NCI-H446 (cell line): ENCODE measurements at regions not wholly inside any gene's neighbourhood (a gene's known extent, or its start where the extent isn't known, plus 50 kb on each side); places are given as distances from the start of the nearest gene placed in this dataset.
"Not testable (repeated sequence)": the region's sequence is repeated elsewhere in the genome, so short reads cannot be mapped to it uniquely, and the experiment has no call there.

Experiments
- DNase-seq, 2 experiments: peaks; one replicate each; lab custom pipeline; 2025; lab: John Stamatoyannopoulos, UW

DNA sequence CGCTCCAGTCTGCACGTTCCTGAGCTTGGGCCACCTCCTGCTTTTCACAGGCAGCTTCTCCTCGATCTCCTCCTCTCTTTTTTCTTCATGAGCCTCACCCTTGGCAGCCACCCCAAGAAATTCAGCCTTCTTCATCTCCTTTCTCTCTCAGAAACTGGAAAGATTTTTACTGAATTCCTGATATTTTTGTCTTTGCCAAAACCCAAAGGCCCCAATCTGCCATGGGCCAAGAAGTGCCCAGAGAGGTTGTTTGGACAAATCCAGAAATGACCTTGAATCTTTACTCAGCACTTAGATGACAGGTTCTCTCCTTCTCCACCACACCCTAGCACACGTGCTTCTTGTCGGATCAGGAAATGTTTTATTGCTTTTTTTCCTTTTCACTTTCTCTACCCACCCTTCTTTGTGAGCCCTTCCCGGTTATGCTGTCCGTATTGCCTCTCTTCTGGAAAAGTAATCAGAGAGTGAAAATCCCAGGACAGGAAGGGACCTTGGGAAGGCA lies 134.5 kb upstream of the TNP1 start:
- DNase-seq = no peak

GRCh38 chr2:216992056-216992675 lies 132.3 kb upstream of the TNP1 start:
- peak in 1 of 2 experiments; percentile 39 for DNase-seq

GRCh38 chr2:216991563-216991962 lies 131.7 kb upstream of the TNP1 start:
- peak in 1 of 2 experiments; percentile 26 for DNase-seq

GRCh38 chr2:216989340-216990129 lies 129.7 kb upstream of the TNP1 start:
- DNase-seq = no peak

DNA sequence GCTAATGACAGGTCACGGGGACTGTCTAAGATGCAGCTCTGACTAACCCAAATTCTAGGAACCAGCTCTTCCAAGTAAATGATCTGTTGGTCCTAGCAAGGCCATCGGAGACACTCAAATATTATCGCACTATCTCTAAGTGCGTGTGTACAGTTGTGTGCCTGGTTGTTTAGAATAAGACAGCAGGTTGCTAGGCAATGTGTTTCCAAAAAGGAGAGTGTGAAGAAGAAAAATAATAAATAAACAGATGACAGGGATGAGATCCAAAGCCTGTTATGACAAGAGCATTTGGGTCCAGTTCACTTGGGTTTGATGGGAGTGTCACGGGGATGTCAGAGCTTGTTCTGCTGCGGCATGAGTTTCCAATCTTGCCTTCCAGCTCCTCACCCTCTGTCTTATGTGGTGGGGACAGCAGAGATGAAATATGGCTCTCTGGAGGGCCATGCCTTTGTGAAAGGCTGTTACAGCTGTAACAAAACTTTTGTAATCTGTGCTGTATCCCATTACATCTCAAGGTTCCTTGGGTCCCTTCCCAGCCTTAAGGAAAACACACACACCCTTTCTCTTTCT lies 127.5 kb upstream of the TNP1 start:
- DNase-seq = no peak

GRCh38 chr2:216985658-216986141 lies 125.8 kb upstream of the TNP1 start:
- DNase-seq = no peak

DNA sequence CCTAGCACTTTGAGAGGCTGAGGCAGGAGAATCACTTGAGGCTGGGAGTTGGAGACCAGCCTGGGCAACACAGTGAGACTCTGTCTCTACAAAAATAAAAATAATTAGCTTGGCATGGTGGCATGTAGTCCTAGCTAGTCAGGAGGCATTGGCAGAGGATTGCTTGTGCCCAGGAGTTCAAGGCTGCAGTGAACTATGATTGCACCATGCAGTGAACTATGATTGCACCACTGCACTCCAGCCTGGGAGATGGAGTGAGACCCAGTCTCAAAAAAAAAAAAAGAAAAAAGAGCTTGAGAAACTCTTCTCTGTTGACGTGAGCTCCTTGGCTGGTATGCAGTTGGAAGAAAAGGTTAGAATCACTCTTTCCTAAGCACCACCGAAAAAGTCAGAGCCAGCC lies 125.1 kb upstream of the TNP1 start:
- DNase-seq = no peak

DNA sequence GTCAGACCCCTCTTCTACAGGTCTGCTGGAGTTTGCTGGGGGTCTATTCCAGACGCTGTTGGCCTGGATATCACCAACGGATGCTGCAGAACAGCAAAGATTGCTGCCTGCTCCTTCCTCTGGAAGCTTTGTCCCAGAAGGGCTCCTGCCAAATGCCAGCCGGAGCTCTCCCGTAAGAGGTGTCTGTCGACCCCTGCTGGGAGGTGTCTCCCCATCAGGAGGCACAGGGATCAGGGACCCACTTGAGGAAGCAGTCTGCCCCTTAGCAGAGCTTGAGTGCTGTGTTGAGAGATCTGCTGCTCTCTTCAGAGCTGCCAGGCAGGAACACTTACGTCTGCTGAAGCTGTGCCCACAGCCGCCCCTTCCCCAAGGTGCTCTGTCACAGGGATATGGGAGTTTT lies 122.1 kb upstream of the TNP1 start:
- not testable (repeated sequence) for DNase-seq

DNA sequence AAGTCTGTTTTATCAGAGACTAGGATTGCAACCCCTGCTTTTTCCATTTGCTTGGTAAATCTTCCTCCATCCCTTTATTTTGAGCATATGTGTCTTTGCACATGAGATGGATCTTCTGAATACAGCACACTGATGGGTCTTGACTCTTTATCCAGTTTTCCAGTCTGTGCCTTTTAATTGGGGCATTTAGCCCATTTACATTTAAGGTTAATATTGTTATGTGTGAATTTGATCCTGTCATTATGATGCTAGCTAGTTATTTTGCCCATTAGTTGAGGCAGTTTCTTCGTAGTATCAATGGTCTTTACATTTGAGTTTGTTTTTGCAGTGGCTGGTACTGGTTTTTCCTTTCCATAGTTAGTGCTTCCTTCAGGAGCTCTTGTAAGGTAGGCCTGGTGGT lies 120.6 kb upstream of the TNP1 start:
- not testable (repeated sequence) for DNase-seq

- DNase-seq = no peak
Measured at GRCh38 chr2:216974321-216975302, 114.7 kb upstream of the TNP1 start.

DNA sequence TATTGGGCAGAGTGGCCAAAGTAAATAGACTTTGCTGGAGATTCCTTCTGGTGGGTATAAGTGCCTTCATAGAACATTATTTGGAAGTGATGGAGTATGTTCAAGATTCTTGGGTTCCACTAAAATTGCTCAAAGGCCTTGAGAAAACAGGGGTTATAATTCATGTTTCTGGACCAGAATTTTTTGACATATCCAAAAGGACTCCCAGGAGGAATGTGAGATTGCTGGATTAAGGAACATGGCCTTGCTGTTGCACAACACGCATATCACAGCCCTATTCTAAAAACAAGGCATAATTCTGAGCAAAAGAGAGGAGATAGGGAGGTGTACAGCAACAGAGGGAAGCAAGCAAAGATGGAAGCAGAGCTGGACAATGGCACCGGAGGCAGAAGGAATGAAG lies 111.7 kb upstream of the TNP1 start:
- DNase-seq = no peak

DNA sequence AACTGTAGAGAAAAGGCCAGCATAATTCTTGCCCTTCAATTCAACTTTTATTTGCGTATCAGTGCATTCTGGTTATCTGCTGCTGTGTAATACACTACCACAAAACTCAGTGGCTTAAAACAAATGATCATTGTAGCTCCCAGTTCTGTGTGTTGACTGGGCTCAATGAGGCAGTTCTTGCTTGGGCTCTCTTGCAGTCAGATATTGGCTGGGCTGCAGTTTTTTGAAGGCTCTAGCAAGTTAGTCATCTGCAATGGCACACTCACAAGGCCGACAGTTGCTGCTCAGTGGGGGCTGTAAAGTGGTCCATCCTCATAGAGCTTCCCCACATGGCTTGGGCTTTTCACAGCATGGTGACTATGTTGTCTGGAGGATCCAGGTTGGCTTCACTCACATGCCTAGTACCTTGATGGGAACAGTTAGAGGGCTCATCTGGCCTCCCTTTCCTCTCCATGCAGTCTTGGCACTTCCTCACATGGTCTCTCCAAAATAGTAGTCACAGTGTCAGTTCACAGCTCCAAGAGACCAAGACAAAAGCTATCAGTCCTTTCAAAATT lies 110.6 kb upstream of the TNP1 start:
- DNase-seq = peak in 1 of 2 experiments; percentile 42

- peak in 1 of 2 experiments; percentile 25 for DNase-seq
Measured at GRCh38 chr2:216967889-216968288, 108.0 kb upstream of the TNP1 start.

DNA sequence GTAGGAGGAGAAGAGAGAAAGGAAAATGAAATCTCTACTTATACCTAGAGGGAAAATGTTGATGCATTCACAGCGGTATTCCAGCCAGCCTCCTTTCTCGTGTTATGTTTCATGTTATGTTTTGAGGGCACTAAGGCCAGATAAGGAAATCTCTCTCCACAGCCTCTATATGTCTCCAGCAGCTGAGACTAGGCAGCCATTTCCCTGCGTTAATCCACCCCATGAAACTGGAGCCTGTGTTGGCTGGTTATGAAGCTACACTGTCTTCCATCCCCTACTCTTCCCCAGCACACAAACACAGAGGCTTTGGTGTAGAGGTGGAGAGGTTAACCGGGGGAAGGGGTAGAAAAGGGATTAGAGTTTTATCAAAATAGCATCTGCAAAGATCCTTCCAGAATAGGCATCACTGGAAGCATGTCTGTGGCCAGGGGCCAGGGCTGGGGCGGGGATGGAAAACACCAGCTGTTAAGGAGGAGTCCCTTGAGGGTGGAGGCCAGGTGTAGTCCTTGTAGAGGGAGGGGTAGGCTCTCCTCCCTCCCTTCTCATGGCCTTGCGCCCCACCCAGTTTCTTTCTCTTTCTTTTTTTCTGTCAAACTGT lies 100.9 kb upstream of the TNP1 start:
- no peak for DNase-seq

DNA sequence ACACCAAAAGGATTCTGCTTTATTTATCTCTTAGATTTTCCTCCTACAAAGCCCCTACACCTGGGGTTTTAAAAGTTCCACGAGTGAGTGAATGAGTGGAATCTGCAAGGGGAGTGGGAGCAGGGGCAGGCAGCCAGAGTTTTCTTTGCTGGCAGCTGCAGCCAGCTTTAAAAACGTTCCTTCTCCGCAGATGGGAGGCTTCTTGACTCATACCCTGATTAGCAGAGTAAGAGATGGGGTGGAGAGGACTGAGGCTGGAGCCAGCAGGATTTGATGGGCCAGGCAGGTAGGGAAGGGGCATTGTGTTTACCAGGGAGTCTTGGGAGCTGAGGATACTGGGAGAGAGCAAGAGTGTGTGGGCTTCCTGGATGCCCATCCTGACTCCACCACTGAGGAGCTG lies 99.6 kb upstream of the TNP1 start:
- DNase-seq = no peak

GRCh38 chr2:216956820-216957493 lies 97.1 kb upstream of the TNP1 start:
- DNase-seq = no peak

DNA sequence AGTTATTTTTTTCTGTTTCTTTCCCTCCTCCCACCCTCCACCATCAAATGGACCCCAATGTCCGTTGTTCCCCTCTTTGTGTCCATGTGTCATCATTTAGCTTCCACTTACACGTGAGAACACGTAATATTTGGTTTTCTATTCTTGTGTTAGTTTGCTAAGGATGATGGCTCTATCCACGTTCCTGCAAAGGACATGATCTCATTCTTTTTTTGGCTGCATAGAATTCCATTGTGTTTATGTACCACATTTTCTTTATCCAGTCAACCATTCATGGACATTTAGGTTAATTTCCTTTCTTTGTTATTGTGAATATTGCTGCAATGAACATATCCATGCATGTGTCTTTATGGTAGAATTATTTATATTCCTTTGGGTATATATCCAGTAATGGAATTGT lies 91.3 kb upstream of the TNP1 start:
- no peak for DNase-seq

- DNase-seq = no peak
Measured at GRCh38 chr2:216950547-216950946, 90.7 kb upstream of the TNP1 start.

DNA sequence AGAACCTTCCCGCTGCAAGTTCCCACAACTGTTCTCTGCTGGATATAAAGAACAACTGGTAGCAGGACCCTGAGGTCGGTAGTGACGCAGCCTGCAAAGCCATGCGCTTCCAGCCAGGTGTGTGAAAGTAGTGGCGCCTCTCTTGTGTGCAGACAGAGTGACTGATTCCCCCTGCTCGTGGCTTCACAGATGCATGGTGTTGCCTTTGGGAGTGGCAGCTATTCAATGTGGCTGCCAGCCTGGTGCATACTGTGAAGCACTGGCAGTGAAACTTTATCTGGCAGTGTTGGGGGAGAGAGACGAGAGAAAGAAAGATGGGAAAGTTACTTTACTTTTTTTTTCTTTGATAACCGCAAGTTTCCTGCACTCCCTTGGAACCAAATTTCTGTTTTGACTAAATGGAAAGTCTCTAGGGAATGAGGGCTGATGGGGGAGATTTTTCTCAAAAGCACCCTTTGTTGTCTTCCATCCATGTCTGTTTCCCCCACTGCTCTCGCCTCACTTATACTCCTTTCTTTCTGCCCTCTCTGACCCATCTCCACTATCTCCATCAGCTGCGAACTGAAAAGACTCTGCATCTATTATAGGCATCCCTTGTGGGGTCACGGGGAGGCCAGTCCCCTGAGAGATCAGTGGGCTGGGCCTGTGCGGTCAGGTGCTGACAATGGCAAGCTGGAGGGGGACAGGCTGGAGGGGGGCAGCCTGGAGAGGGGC lies 90.0 kb upstream of the TNP1 start:
- no peak for DNase-seq

DNA sequence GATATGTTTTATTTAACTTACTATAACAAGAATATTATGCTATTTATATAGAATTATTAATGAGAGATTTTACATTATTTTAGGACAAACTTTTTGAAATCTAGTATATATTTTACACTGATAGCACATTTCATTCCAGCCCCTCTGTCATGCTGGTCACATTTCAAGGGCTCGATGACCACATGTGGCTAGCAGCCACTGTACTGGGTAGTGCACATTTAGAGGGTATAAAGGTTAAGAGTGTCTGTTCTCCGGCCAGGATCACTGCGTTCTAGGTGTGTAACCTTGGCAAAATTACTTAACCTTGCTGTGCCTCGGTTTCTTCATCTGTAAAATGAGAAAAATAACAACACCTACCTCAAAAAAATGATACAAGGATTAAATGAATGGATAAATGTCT lies 87.2 kb upstream of the TNP1 start:
- no peak for DNase-seq
